ENCODE measurements at regions not wholly inside any gene's neighbourhood (a gene's known extent, or its start where the extent isn't known, plus 50 kb on each side); places are given as distances from the start of the nearest gene placed in this dataset.
"Not testable (repeated sequence)": the region's sequence is repeated elsewhere in the genome, so short reads cannot be mapped to it uniquely, and the experiment has no call there.

- no peak for DNase-seq (ENCODE audit: low read depth in 2 of 2)
Measured at GRCh38 chr2:58629545-58630119, 388.5 kb upstream of the FANCL start.

- DNase-seq (ENCODE audit: low read depth in 2 of 2), result no peak
Measured at GRCh38 chr2:58620896-58621295, 379.8 kb upstream of the FANCL start.

GRCh38 chr2:58620093-58620492, 379.0 kb upstream of the FANCL start:
- no peak for DNase-seq (ENCODE audit: low read depth in 2 of 2)

GRCh38 chr2:58616961-58617360, 375.8 kb upstream of the FANCL start:
- DNase-seq (ENCODE audit: low read depth in 2 of 2), result no peak

- DNase-seq (ENCODE audit: low read depth in 2 of 2), result no peak
Measured at GRCh38 chr2:58614219-58614618, 373.1 kb upstream of the FANCL start.

- DNase-seq (ENCODE audit: low read depth in 2 of 2), result no peak
Measured at GRCh38 chr2:58612973-58613372, 371.8 kb upstream of the FANCL start.

GRCh38 chr2:58609326-58609725, 368.2 kb upstream of the FANCL start:
- DNase-seq (ENCODE audit: low read depth in 2 of 2), result no peak

- no peak for DNase-seq (ENCODE audit: low read depth in 2 of 2)
Measured at GRCh38 chr2:58608146-58608545, 367.0 kb upstream of the FANCL start.

- DNase-seq (ENCODE audit: low read depth in 2 of 2), result no peak
Measured at GRCh38 chr2:58607448-58607847, 366.3 kb upstream of the FANCL start.

- DNase-seq (ENCODE audit: low read depth in 2 of 2), result no peak
Measured at GRCh38 chr2:58606799-58607198, 365.7 kb upstream of the FANCL start.

GRCh38 chr2:58604096-58604495, 363.0 kb upstream of the FANCL start:
- no peak for DNase-seq (ENCODE audit: low read depth in 2 of 2)

- no peak for DNase-seq (ENCODE audit: low read depth in 2 of 2)
Measured at GRCh38 chr2:58601017-58601416, 359.9 kb upstream of the FANCL start.

GRCh38 chr2:58598171-58598570, 357.0 kb upstream of the FANCL start:
- no peak for DNase-seq (ENCODE audit: low read depth in 2 of 2)

- DNase-seq (ENCODE audit: low read depth in 2 of 2), result no peak
Measured at GRCh38 chr2:58595714-58596113, 354.6 kb upstream of the FANCL start.

GRCh38 chr2:58594762-58595161, 353.6 kb upstream of the FANCL start:
- no peak for DNase-seq (ENCODE audit: low read depth in 2 of 2)

- no peak for DNase-seq (ENCODE audit: low read depth in 2 of 2)
Measured at GRCh38 chr2:58594175-58594574, 353.1 kb upstream of the FANCL start.

- DNase-seq (ENCODE audit: low read depth in 2 of 2), result not testable (repeated sequence)
Measured at GRCh38 chr2:58586178-58586577, 345.1 kb upstream of the FANCL start.

GRCh38 chr2:58585233-58585632, 344.1 kb upstream of the FANCL start:
- no peak for DNase-seq (ENCODE audit: low read depth in 2 of 2)

GRCh38 chr2:58584606-58585118, 343.5 kb upstream of the FANCL start:
- no peak for DNase-seq (ENCODE audit: low read depth in 2 of 2)

GRCh38 chr2:58578276-58578675, 337.2 kb upstream of the FANCL start:
- no peak for DNase-seq (ENCODE audit: low read depth in 2 of 2)

- DNase-seq (ENCODE audit: low read depth in 2 of 2), result no peak
Measured at GRCh38 chr2:58574873-58575272, 333.7 kb upstream of the FANCL start.

- no peak for DNase-seq (ENCODE audit: low read depth in 2 of 2)
Measured at GRCh38 chr2:58572731-58573130, 331.6 kb upstream of the FANCL start.

GRCh38 chr2:58571181-58571852, 330.2 kb upstream of the FANCL start:
- no peak for DNase-seq (ENCODE audit: low read depth in 2 of 2)

All from stimulated activated CD4-positive, alpha-beta T cell treated with anti-CD3 and anti-CD28 coated beads, Interleukin-4, amount 100 ng/mL, for 48 hours (primary cell).